ENCODE measurements at regions not wholly inside any gene's neighbourhood (a gene's known extent, or its start where the extent isn't known, plus 50 kb on each side); places are given as distances from the start of the nearest gene placed in this dataset.

GRCh38 chr12:45634273-45634917 is 95.1 kb upstream of the ARID2 start:
- DNase-seq = no peak

GRCh38 chr12:45637242-45637641 is 92.3 kb upstream of the ARID2 start:
- no peak for DNase-seq

GRCh38 chr12:45637706-45638105 is 91.8 kb upstream of the ARID2 start:
- DNase-seq = no peak

- no peak for DNase-seq
Measured at GRCh38 chr12:45638386-45638785, 91.1 kb upstream of the ARID2 start.

- peak; percentile 76 for DNase-seq
Measured at GRCh38 chr12:45644541-45644940, 85.0 kb upstream of the ARID2 start.

- DNase-seq = no peak
Measured at GRCh38 chr12:45646851-45647581, 82.5 kb upstream of the ARID2 start.

- no peak for DNase-seq
Measured at GRCh38 chr12:45648070-45648469, 81.4 kb upstream of the ARID2 start.

- no peak for DNase-seq
Measured at GRCh38 chr12:45651029-45651428, 78.5 kb upstream of the ARID2 start.

- DNase-seq = no peak
Measured at GRCh38 chr12:45654002-45654665, 75.4 kb upstream of the ARID2 start.

GRCh38 chr12:45655186-45655585 is 74.3 kb upstream of the ARID2 start:
- DNase-seq = no peak

- peak; percentile 27 for DNase-seq
Measured at GRCh38 chr12:45655743-45656142, 73.8 kb upstream of the ARID2 start.

- peak; percentile 31 for DNase-seq
Measured at GRCh38 chr12:45658020-45658419, 71.5 kb upstream of the ARID2 start.

GRCh38 chr12:45660330-45660729 is 69.2 kb upstream of the ARID2 start:
- peak; percentile 41 for DNase-seq

- peak; percentile 13 for DNase-seq
Measured at GRCh38 chr12:45663455-45663854, 66.1 kb upstream of the ARID2 start.

- DNase-seq = no peak
Measured at GRCh38 chr12:45665941-45666340, 63.6 kb upstream of the ARID2 start.

- DNase-seq = peak; percentile 76
Measured at GRCh38 chr12:45666396-45666795, 63.1 kb upstream of the ARID2 start.

- peak; percentile 20 for DNase-seq
Measured at GRCh38 chr12:45666816-45667215, 62.7 kb upstream of the ARID2 start.

GRCh38 chr12:45667761-45668160 is 61.7 kb upstream of the ARID2 start:
- no peak for DNase-seq

GRCh38 chr12:45668641-45669040 is 60.9 kb upstream of the ARID2 start:
- DNase-seq = no peak

GRCh38 chr12:45669093-45669492 is 60.4 kb upstream of the ARID2 start:
- DNase-seq = peak; percentile 88

GRCh38 chr12:45669792-45670191 is 59.7 kb upstream of the ARID2 start:
- DNase-seq = no peak

GRCh38 chr12:45670346-45671065 is 59.0 kb upstream of the ARID2 start:
- peak; percentile 87 for DNase-seq

GRCh38 chr12:45671254-45671653 is 58.3 kb upstream of the ARID2 start:
- DNase-seq = no peak

Measured in inflammatory macrophage treated with lipopolysaccharide for 4 hours (primary cell).